ENCODE measurements at regions not wholly inside any gene's neighbourhood (a gene's known extent, or its start where the extent isn't known, plus 50 kb on each side); places are given as distances from the start of the nearest gene placed in this dataset.

DNA sequence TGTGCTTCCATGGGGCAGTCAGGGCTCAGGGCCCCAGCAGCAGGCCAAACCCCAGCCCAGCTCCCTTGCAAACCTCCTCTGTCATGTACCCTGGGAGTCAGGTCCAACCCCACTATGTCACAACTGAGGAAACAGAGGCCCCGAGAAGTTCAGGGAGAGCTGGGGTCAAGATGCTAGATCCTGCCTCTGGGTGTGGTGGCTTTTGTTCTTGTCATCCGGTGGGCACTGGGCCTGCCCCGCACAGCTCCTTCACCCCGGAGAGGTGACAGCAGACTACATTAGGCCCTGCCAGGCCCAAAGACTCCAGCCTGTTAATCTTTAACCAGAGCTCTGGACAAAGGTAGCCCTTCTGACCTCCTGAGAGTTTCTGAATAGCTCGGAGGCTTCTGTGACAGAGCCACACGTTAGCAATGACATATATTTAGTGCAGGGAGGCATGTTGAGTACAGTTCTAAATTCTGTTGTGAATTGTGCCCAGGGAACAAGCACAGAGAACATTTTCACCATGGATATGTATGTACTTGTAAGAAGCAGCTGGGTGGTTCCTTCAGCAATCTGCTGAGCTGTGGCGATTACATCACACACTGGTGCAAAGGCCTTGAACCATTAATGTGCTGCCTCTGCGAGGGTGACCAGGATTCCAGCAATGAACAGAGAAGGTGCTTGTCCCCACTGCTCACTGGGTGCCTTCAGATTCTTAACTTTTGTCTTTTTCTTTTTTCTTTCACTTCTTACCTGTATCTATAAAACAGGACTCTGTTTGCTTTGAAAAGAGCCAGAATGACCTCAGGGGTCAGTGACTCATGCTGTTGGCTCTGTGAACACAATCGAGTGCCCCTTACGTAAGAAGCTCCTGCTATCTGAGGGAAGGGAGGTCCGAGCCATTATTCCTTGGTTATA, 102.8 kb downstream of the RHOU start (continued):
- TF ChIP-seq ZNF546 (CRISPR knock-in tag; conservative IDR thresholded peaks at IDR 0.05) (no peak; the same call in 1 of the 2 replicates), SOX6 (IDR thresholded peaks at IDR 0.05) (no peak), SOX6 (CRISPR knock-in tag; IDR thresholded peaks at IDR 0.05) (peak; percentile 95), ZBTB1 (CRISPR knock-in tag; IDR thresholded peaks at IDR 0.05; ENCODE audit: borderline replicate concordance) (no peak), ZNF17 (CRISPR knock-in tag; IDR thresholded peaks at IDR 0.05) (no peak), ZNF34 (CRISPR knock-in tag; IDR thresholded peaks at IDR 0.05; ENCODE audit: borderline replicate concordance) (no peak; the same call in 1 of the 2 replicates), ZNF337 (CRISPR knock-in tag; IDR thresholded peaks at IDR 0.05; ENCODE audit: borderline replicate concordance, low read depth) (no peak; the same call in 1 of the 2 replicates), ZNF235 (CRISPR knock-in tag; IDR thresholded peaks at IDR 0.05; ENCODE audit: borderline replicate concordance) (0 out of 2 replicates have a peak, but pooled peaks have one; percentile 72), SIN3A (IDR thresholded peaks at IDR 0.05; ENCODE audit: borderline replicate concordance, low read depth, low read length) (0 out of 2 replicates have a peak, but pooled peaks have one; percentile 31), FOSL1 (CRISPR knock-in tag; IDR thresholded peaks at IDR 0.05; ENCODE audit: borderline replicate concordance) (peak; percentile 96), ZNF607 (CRISPR knock-in tag; IDR thresholded peaks at IDR 0.05; ENCODE audit: borderline replicate concordance) (no peak; the same call in 1 of the 2 replicates), ZNF569 (CRISPR knock-in tag; IDR thresholded peaks at IDR 0.05; ENCODE audit: borderline replicate concordance) (0 out of 2 replicates have a peak, but pooled peaks have one; percentile 60), ZFP36L1 (CRISPR knock-in tag; IDR thresholded peaks at IDR 0.05) (peak; percentile 33; the same call in 1 of the 2 replicates), ZBTB10 (CRISPR knock-in tag; IDR thresholded peaks at IDR 0.05; ENCODE audit: borderline replicate concordance) (no peak), TEAD3 (CRISPR knock-in tag; optimal IDR thresholded peaks at IDR 0.05; ENCODE audit: borderline replicate concordance) (peak; percentile 59), ZNF839 (CRISPR knock-in tag; IDR thresholded peaks at IDR 0.05; ENCODE audit: borderline replicate concordance) (no peak), ZNF558 (CRISPR knock-in tag; IDR thresholded peaks at IDR 0.05; ENCODE audit: borderline replicate concordance) (no peak), PBX3 (CRISPR knock-in tag; IDR thresholded peaks at IDR 0.05; ENCODE audit: borderline replicate concordance) (no peak)
- TF ChIP-seq, protein P1, sequence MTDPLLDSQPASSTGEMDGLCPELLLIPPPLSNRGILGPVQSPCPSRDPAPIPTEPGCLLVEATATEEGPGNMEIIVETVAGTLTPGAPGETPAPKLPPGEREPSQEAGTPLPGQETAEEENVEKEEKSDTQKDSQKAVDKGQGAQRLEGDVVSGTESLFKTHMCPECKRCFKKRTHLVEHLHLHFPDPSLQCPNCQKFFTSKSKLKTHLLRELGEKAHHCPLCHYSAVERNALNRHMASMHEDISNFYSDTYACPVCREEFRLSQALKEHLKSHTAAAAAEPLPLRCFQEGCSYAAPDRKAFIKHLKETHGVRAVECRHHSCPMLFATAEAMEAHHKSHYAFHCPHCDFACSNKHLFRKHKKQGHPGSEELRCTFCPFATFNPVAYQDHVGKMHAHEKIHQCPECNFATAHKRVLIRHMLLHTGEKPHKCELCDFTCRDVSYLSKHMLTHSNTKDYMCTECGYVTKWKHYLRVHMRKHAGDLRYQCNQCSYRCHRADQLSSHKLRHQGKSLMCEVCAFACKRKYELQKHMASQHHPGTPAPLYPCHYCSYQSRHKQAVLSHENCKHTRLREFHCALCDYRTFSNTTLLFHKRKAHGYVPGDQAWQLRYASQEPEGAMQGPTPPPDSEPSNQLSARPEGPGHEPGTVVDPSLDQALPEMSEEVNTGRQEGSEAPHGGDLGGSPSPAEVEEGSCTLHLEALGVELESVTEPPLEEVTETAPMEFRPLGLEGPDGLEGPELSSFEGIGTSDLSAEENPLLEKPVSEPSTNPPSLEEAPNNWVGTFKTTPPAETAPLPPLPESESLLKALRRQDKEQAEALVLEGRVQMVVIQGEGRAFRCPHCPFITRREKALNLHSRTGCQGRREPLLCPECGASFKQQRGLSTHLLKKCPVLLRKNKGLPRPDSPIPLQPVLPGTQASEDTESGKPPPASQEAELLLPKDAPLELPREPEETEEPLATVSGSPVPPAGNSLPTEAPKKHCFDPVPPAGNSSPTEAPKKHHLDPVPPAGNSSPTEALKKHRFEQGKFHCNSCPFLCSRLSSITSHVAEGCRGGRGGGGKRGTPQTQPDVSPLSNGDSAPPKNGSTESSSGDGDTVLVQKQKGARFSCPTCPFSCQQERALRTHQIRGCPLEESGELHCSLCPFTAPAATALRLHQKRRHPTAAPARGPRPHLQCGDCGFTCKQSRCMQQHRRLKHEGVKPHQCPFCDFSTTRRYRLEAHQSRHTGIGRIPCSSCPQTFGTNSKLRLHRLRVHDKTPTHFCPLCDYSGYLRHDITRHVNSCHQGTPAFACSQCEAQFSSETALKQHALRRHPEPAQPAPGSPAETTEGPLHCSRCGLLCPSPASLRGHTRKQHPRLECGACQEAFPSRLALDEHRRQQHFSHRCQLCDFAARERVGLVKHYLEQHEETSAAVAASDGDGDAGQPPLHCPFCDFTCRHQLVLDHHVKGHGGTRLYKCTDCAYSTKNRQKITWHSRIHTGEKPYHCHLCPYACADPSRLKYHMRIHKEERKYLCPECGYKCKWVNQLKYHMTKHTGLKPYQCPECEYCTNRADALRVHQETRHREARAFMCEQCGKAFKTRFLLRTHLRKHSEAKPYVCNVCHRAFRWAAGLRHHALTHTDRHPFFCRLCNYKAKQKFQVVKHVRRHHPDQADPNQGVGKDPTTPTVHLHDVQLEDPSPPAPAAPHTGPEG (CRISPR knock-in tag; IDR thresholded peaks at IDR 0.05): 0 out of 2 replicates have a peak, but pooled peaks have one; percentile 12

All from HepG2 (cell line).